ENCODE measurements at regions not wholly inside any gene's neighbourhood (a gene's known extent, or its start where the extent isn't known, plus 50 kb on each side); places are given as distances from the start of the nearest gene placed in this dataset.

DNA sequence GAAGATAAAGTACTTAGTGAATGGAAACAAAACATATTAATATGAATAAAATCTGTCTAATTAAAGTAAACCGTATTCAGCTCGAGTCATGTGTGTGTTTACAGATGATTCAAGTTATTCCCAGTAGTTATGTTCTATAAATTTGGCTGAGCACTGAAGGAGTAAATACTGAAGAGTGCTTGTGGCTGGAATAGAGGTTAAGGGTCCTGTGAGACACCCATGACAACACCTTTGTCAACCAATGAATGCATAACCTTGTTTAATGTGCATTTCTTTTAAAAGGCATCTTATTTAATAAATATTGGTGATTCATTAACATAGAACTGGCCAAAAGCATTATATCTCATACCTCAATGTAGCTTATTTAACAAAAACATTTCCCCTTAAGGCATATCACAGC, 577.8 kb upstream of the SLITRK5 start:
- no peak overlapping the region for H3K4me2 ChIP-seq
- TF ChIP-seq FOXS1 (CRISPR knock-in tag; IDR thresholded peaks at IDR 0.05) (no peak), POLR2A (IDR thresholded peaks at IDR 0.05; ENCODE audit: low read length) (no peak), HDAC2 (IDR thresholded peaks at IDR 0.05) (no peak), HOXB13 (CRISPR knock-in tag; IDR thresholded peaks at IDR 0.05; ENCODE audit: low read depth) (no peak), TFCP2L1 (CRISPR knock-in tag; IDR thresholded peaks at IDR 0.05) (no peak), TP53 (CRISPR knock-in tag; IDR thresholded peaks at IDR 0.05) (no peak), CHD2 (IDR thresholded peaks at IDR 0.05; ENCODE audit: low read length, partially characterized antibody) (no peak), POLR2AphosphoS2 (conservative IDR thresholded peaks at IDR 0.05; ENCODE audit: low read length) (no peak), ZNF302 (CRISPR knock-in tag; IDR thresholded peaks at IDR 0.05) (no peak), SREBF2 (IDR thresholded peaks at IDR 0.05) (no peak)
- TF ChIP-seq, protein P1, sequence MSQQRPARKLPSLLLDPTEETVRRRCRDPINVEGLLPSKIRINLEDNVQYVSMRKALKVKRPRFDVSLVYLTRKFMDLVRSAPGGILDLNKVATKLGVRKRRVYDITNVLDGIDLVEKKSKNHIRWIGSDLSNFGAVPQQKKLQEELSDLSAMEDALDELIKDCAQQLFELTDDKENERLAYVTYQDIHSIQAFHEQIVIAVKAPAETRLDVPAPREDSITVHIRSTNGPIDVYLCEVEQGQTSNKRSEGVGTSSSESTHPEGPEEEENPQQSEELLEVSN (IDR thresholded peaks at IDR 0.05; ENCODE audit: borderline replicate concordance, low read depth) = no peak
- TF ChIP-seq, protein P2, sequence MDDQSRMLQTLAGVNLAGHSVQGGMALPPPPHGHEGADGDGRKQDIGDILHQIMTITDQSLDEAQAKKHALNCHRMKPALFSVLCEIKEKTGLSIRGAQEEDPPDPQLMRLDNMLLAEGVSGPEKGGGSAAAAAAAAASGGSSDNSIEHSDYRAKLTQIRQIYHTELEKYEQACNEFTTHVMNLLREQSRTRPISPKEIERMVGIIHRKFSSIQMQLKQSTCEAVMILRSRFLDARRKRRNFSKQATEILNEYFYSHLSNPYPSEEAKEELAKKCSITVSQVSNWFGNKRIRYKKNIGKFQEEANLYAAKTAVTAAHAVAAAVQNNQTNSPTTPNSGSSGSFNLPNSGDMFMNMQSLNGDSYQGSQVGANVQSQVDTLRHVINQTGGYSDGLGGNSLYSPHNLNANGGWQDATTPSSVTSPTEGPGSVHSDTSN (IDR thresholded peaks at IDR 0.05) = no peak
- TF ChIP-seq, protein P3, sequence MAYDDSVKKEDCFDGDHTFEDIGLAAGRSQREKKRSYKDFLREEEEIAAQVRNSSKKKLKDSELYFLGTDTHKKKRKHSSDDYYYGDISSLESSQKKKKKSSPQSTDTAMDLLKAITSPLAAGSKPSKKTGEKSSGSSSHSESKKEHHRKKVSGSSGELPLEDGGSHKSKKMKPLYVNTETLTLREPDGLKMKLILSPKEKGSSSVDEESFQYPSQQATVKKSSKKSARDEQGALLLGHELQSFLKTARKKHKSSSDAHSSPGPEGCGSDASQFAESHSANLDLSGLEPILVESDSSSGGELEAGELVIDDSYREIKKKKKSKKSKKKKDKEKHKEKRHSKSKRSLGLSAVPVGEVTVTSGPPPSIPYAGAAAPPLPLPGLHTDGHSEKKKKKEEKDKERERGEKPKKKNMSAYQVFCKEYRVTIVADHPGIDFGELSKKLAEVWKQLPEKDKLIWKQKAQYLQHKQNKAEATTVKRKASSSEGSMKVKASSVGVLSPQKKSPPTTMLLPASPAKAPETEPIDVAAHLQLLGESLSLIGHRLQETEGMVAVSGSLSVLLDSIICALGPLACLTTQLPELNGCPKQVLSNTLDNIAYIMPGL (CRISPR knock-in tag; IDR thresholded peaks at IDR 0.05; ENCODE audit: borderline replicate concordance) = no peak
- TF ChIP-seq, protein P4, sequence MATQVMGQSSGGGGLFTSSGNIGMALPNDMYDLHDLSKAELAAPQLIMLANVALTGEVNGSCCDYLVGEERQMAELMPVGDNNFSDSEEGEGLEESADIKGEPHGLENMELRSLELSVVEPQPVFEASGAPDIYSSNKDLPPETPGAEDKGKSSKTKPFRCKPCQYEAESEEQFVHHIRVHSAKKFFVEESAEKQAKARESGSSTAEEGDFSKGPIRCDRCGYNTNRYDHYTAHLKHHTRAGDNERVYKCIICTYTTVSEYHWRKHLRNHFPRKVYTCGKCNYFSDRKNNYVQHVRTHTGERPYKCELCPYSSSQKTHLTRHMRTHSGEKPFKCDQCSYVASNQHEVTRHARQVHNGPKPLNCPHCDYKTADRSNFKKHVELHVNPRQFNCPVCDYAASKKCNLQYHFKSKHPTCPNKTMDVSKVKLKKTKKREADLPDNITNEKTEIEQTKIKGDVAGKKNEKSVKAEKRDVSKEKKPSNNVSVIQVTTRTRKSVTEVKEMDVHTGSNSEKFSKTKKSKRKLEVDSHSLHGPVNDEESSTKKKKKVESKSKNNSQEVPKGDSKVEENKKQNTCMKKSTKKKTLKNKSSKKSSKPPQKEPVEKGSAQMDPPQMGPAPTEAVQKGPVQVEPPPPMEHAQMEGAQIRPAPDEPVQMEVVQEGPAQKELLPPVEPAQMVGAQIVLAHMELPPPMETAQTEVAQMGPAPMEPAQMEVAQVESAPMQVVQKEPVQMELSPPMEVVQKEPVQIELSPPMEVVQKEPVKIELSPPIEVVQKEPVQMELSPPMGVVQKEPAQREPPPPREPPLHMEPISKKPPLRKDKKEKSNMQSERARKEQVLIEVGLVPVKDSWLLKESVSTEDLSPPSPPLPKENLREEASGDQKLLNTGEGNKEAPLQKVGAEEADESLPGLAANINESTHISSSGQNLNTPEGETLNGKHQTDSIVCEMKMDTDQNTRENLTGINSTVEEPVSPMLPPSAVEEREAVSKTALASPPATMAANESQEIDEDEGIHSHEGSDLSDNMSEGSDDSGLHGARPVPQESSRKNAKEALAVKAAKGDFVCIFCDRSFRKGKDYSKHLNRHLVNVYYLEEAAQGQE (IDR thresholded peaks at IDR 0.05) = no peak
- DNase-seq (ENCODE audit: low read depth in 1 of 2, low spot score in 1 of 2) = no peak
- CTCF ChIA-PET = no interaction called here
- no peak for ATAC-seq
- H3K4me1 ChIP-seq = no peaks in the 10 kb centered on the region
- H3K9me3 ChIP-seq = no peaks in the 10 kb centered on the region
- WGBS (ENCODE audit: missing lambda C conversion rate) = 35% methylated on average over 2 of the region's 2 CpGs
- POLR2A ChIA-PET = no interaction called here
- no peak overlapping the region for H3K4me3 ChIP-seq
- H3K27ac ChIP-seq = no peak overlapping the region
- no peak for FAIRE-seq

DNA sequence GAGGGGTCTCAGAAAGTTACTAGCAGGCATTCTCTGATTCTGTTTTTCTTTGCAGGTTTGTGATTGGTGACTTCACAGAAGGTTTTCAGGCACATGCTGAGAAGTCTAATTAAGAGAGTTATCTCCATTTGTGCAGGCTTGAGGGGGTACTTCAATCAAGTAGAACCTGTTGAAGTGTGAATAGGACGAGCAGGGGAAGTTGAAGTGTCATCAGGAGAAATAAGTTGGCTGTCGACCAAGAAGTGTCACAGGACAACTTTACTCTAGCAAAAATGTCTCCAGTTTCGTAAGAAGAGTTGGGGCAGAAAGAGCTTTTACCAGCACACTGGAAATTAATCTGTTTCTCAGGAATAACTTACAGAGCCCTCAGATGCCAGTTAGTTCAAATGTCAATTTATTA, 576.5 kb upstream of the SLITRK5 start:
- no peaks in the 10 kb centered on the region for H3K4me1 ChIP-seq
- 20% methylated on average over 3 of the region's 3 CpGs for WGBS (ENCODE audit: missing lambda C conversion rate)
- no peak overlapping the region for H3K4me2 ChIP-seq
- ATAC-seq = no peak
- no peaks in the 10 kb centered on the region for H3K9me3 ChIP-seq
- ChIA-PET POLR2A (no interaction called here), CTCF (no interaction called here)
- H3K27ac ChIP-seq = no peak overlapping the region
- FAIRE-seq = no peak
- DNase-seq (ENCODE audit: low read depth in 1 of 2, low spot score in 1 of 2) = no peak
- no peak overlapping the region for H3K4me3 ChIP-seq
- TF ChIP-seq FOXS1 (CRISPR knock-in tag; IDR thresholded peaks at IDR 0.05) (no peak), ZSCAN20 (CRISPR knock-in tag; IDR thresholded peaks at IDR 0.05) (no peak), NR3C1 (IDR thresholded peaks at IDR 0.05) (no peak), CEBPB (IDR thresholded peaks at IDR 0.05) (no peak), RAD21 (conservative IDR thresholded peaks at IDR 0.05 in 1 of 2, IDR thresholded peaks at IDR 0.05 in 1 of 2) (no peak), MAZ (IDR thresholded peaks at IDR 0.05; ENCODE audit: borderline replicate concordance, low read depth, low read length) (no peak), GATA3 (IDR thresholded peaks at IDR 0.05; ENCODE audit: borderline replicate concordance) (no peak), CHD4 (IDR thresholded peaks at IDR 0.05; ENCODE audit: borderline replicate concordance) (no peak), PHF8 (IDR thresholded peaks at IDR 0.05; ENCODE audit: borderline replicate concordance, low read depth) (no peak), KDM1A (IDR thresholded peaks at IDR 0.05; ENCODE audit: low read depth) (no peak), EHF (CRISPR knock-in tag; IDR thresholded peaks at IDR 0.05) (no peak), ZC3H11A (IDR thresholded peaks at IDR 0.05) (no peak)
- TF ChIP-seq, protein P5, sequence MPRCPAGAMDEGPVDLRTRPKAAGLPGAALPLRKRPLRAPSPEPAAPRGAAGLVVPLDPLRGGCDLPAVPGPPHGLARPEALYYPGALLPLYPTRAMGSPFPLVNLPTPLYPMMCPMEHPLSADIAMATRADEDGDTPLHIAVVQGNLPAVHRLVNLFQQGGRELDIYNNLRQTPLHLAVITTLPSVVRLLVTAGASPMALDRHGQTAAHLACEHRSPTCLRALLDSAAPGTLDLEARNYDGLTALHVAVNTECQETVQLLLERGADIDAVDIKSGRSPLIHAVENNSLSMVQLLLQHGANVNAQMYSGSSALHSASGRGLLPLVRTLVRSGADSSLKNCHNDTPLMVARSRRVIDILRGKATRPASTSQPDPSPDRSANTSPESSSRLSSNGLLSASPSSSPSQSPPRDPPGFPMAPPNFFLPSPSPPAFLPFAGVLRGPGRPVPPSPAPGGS (IDR thresholded peaks at IDR 0.05) = no peak
- TF ChIP-seq, protein P6, sequence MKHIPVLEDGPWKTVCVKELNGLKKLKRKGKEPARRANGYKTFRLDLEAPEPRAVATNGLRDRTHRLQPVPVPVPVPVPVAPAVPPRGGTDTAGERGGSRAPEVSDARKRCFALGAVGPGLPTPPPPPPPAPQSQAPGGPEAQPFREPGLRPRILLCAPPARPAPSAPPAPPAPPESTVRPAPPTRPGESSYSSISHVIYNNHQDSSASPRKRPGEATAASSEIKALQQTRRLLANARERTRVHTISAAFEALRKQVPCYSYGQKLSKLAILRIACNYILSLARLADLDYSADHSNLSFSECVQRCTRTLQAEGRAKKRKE (CRISPR knock-in tag; IDR thresholded peaks at IDR 0.05; ENCODE audit: low read depth) = no peak
- TF ChIP-seq, protein P2 (IDR thresholded peaks at IDR 0.05) = no peak
